GM18858 (cell line): ENCODE measurements at regions not wholly inside any gene's neighbourhood (a gene's known extent, or its start where the extent isn't known, plus 50 kb on each side); places are given as distances from the start of the nearest gene placed in this dataset.

Experiments used
- ATAC-seq: cut with Tn5 transposase; IDR thresholded peaks from one replicate; pipeline ENCODE4 v1.9.1; 2021; ENCODE audit not compliant: unreplicated experiment

- ATAC-seq: peak; percentile 56
Measured at GRCh38 chr18:22667616-22668422, 250.1 kb upstream of the CTAGE1 start.

- no peak for ATAC-seq
Measured at GRCh38 chr18:22668496-22668895, 250.8 kb upstream of the CTAGE1 start.

GRCh38 chr18:22670914-22671313, 253.2 kb upstream of the CTAGE1 start:
- ATAC-seq: no peak

GRCh38 chr18:22673182-22673862, 255.6 kb upstream of the CTAGE1 start:
- ATAC-seq: no peak

- ATAC-seq: no peak
Measured at GRCh38 chr18:22674272-22674671, 256.6 kb upstream of the CTAGE1 start.

GRCh38 chr18:22675006-22675405, 257.3 kb upstream of the CTAGE1 start:
- no peak for ATAC-seq

- no peak for ATAC-seq
Measured at GRCh38 chr18:22676423-22676822, 256.7 kb upstream of the RBBP8 start.

GRCh38 chr18:22678486-22678885, 254.6 kb upstream of the RBBP8 start:
- ATAC-seq: no peak

- ATAC-seq: no peak
Measured at GRCh38 chr18:22680944-22681343, 252.2 kb upstream of the RBBP8 start.

- no peak for ATAC-seq
Measured at GRCh38 chr18:22681908-22682307, 251.2 kb upstream of the RBBP8 start.

GRCh38 chr18:22682720-22683119, 250.4 kb upstream of the RBBP8 start:
- no peak for ATAC-seq

GRCh38 chr18:22683196-22683676, 249.9 kb upstream of the RBBP8 start:
- no peak for ATAC-seq

GRCh38 chr18:22683786-22684185, 249.3 kb upstream of the RBBP8 start:
- no peak for ATAC-seq

- ATAC-seq: no peak
Measured at GRCh38 chr18:22684268-22684667, 248.9 kb upstream of the RBBP8 start.

GRCh38 chr18:22685788-22686187, 247.3 kb upstream of the RBBP8 start:
- no peak for ATAC-seq

GRCh38 chr18:22687892-22688680, 245.0 kb upstream of the RBBP8 start:
- ATAC-seq: no peak

- ATAC-seq: no peak
Measured at GRCh38 chr18:22688877-22689496, 244.1 kb upstream of the RBBP8 start.

GRCh38 chr18:22689712-22690111, 243.4 kb upstream of the RBBP8 start:
- ATAC-seq: no peak

- ATAC-seq: no peak
Measured at GRCh38 chr18:22690556-22690955, 242.6 kb upstream of the RBBP8 start.

- ATAC-seq: no peak
Measured at GRCh38 chr18:22691946-22692710, 241.0 kb upstream of the RBBP8 start.
